ENCODE measurements at regions not wholly inside any gene's neighbourhood (a gene's known extent, or its start where the extent isn't known, plus 50 kb on each side); places are given as distances from the start of the nearest gene placed in this dataset.
"Not testable (repeated sequence)": the region's sequence is repeated elsewhere in the genome, so short reads cannot be mapped to it uniquely, and the experiment has no call there.

- DNase-seq (ENCODE audit: low read depth): no peak
These were observed 900.4 kb upstream of the ARRDC3 start for GRCh38 chr5:92283521-92283920.

DNA sequence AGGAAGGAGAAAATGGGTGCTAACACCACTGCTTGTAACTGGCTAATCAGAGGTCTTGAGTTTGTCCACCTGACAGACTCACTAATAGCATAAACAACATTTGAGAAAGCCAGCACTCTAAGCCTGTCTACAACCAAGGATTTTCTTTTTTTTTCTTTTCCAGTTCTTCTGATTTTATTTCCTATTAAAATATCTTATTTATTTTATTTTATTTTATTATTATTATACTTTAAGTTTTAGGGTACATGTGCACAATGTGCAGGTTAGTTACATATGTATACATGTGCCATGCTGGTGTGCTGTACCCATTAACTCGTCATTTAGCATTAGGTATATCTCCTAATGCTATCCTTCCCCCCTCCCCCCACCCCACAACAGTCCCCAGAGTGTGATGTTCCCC lies 888.6 kb upstream of the ARRDC3 start:
- not testable (repeated sequence) for DNase-seq (ENCODE audit: low read depth)

DNA sequence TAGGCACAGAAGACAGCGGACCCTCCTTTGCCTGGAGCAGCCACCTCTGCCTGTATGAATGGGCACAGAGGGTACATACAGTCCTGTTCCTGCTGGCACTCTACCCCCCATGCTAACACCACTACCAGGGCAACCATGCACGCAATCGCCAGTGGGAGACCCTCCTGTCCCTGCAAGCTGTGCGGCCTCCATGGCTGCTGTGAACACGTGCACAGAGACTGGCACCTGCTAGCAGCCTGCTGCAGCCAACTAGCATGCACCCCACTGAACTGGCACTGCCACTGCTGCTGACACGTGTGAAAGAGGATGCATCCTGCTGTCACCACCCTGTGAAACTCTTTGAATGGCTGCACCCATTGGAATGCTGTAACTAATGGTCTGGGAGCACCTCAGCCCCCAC lies 885.2 kb upstream of the ARRDC3 start:
- no peak for DNase-seq (ENCODE audit: low read depth)

- DNase-seq (ENCODE audit: low read depth): no peak
These were observed 884.7 kb upstream of the ARRDC3 start for GRCh38 chr5:92267830-92268229.

DNA sequence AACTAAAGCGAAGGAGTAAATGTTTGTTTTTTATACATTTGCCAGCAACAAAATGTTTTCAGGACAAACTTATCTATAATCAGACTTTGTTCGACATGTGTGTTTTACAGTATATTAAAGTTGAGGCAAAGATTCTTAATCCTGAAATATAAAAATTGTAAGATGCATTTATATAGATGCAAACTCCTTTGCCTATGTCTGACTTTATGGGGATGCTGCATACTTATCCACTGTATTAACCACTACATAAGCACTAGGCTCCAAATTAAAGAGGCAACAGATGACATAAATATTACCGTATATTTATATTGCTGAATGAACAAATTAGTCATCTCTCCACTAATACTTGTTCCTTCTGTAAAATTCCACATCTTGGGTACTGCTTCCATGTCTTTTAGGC lies 882.7 kb upstream of the ARRDC3 start:
- DNase-seq (ENCODE audit: low read depth): no peak

DNA sequence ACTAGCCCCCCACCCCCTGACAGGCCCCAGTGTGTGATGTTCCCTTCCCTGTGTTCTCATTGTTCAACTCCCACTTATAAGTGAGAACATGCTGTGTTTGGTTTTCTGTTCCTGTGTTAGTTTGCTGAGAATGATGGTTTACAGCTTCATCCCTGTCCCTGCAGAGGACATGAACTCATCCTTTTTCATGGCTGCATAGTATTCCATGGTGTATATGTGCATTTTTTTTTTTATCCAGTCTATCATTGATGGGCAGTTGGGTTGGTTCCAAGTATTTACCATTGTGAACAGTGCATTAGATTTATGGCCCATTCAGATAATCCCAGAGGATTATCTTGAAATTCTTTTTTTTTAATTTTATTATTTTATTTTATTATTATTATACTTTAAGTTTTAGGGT lies 872.5 kb upstream of the ARRDC3 start:
- DNase-seq (ENCODE audit: low read depth): not testable (repeated sequence)

DNA sequence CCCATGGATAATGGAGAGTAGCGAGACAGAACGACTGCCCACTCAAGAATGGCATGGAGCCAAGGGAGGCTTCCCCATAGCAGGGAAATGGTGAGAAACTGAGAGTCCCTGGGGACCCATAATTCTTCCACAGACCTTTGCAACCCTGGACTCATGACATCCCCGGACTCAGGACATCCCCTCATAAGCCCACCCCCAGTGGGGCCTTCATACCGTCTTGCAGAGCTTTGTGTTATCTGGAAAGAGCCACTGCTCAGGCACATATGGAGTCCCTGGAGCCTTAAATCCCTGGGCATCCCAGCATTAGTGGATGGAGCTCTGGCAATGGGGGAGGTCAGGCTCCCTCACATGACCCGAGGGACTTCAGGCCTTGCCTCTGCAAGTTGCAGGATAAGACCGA lies 865.4 kb upstream of the ARRDC3 start:
- DNase-seq (ENCODE audit: low read depth): no peak

GRCh38 chr5:92242170-92242569 lies 859.1 kb upstream of the ARRDC3 start:
- DNase-seq (ENCODE audit: low read depth): no peak

GRCh38 chr5:92237896-92238295 lies 854.8 kb upstream of the ARRDC3 start:
- DNase-seq (ENCODE audit: low read depth): no peak

DNA sequence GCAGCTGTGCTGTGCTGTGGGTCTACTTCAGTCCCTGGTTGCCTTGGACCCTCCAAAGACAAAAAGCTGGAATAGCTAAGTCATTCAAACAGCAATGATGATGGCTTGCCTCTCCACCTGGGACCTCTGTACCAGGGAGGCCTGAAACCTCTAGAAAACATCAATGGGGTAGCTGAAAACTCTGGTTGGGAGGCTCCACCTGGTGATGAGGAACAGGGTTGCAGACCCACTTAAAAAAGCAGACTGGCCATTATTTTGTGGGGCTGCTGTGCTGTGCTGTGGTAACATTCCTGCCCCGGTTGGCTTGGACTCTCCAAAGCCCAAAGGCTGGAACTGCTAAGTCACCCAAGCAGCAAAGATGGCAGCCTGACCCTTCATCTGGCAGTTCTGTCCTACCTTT lies 839.3 kb upstream of the ARRDC3 start:
- DNase-seq (ENCODE audit: low read depth): no peak

- DNase-seq (ENCODE audit: low read depth): not testable (repeated sequence)
These were observed 833.7 kb upstream of the ARRDC3 start for GRCh38 chr5:92216852-92217251.

GRCh38 chr5:92215116-92215515 lies 832.0 kb upstream of the ARRDC3 start:
- no peak for DNase-seq (ENCODE audit: low read depth)

DNA sequence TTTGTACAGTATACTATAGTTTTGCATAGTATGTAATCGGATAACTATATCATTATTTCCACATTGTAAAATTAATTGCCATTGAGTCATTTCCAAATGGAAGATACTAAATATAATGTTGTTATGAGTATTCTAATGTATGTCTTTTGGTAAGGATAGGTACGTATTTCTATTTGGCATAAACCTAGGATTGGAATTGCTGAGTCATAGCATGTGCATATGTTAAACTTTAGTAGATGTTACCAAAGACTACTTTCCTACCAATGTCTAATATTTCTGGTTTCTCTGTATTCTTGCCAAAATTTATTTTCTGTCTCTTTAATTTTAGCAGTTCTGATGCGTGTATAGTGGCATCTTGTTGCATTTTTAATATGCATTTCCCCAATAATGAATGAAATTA lies 825.1 kb upstream of the ARRDC3 start:
- DNase-seq (ENCODE audit: low read depth): no peak

GRCh38 chr5:92207151-92207550 lies 824.0 kb upstream of the ARRDC3 start:
- DNase-seq (ENCODE audit: low read depth): no peak

DNA sequence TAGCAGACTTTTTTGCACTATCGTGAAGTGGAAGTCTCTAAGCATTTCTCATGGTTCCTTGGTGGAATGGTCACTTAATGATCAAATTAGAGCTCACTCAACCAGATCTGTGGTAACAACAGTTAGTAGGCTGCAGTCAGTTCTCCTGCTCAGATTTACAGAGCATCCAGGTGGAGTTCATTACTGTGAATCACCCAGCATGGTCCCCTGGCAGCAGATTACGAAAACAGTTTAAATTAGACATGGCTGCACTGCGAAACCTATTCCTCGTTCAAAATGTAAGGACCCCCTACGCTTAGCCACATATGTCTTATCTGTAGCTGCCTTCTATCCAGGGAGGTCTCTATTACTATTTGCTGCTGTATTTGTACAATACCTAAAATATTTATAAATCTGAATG lies 823.6 kb upstream of the ARRDC3 start:
- no peak for DNase-seq (ENCODE audit: low read depth)

DNA sequence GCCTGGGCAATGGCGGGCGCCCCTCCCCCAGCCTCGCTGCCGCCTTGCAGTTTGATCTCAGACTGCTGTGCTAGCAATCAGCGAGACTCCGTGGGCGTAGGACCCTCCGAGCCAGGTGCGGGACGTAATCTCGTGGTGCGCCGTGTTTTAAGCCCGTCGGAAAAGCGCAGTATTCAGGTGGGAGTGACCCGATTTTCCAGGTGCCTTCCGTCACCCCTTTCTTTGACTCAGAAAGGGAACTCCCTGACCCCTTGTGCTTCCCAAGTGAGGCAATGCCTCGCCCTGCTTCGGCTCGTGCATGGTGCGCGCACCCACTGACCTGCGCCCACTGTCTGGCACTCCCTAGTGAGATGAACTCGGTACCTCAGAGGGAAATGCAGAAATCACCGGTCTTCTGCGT lies 815.9 kb upstream of the ARRDC3 start:
- not testable (repeated sequence) for DNase-seq (ENCODE audit: low read depth)

DNA sequence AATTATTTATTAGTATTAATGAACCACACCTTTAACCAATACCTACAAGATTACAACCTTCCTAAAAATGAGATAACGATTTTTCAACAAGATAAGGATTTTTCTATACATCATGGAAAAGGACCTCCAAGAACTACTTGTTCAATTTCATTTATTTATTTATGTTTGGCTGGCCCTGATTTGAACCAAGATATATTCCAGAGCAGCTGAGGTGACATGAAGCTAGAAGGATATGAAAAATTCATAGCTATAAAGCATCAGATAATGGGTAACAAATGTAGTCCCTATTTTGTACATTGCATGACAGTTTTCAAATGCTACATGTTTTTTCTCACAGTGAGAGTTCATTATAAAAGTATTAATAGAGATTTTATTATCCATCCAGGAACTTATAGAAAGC lies 798.5 kb upstream of the ARRDC3 start:
- no peak for DNase-seq (ENCODE audit: low read depth)

GRCh38 chr5:92180391-92180790 lies 797.3 kb upstream of the ARRDC3 start:
- no peak for DNase-seq (ENCODE audit: low read depth)

GRCh38 chr5:92179651-92180050 lies 796.5 kb upstream of the ARRDC3 start:
- no peak for DNase-seq (ENCODE audit: low read depth)

DNA sequence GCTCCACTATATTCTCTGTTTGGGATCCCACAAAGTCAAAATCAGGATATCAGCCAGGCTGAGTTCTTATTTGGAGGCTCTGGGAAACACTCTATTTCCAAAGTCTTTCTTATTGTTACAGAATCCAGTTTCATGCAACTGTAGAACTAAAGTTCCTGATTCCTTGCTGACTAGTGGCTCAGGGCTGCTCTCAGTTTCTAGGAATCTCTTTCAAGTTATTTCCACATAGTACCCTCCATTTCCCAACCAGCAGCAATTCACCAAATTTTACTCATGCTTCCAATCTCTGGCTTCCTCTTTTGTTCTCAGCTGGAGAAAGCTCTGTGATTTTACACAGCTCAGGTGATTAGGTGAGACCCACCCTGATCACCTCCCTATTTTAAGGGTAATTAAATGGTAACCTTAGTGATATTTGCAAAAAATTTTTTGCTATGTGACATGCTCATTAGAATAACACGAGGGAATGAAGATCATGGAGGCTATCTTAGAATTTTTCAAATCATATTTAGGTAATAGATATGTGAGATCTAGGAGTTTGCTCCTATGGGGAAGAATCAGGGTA lies 794.9 kb upstream of the ARRDC3 start:
- DNase-seq (ENCODE audit: low read depth): no peak

- no peak for DNase-seq (ENCODE audit: low read depth)
These were observed 780.8 kb upstream of the ARRDC3 start for GRCh38 chr5:92163906-92164305.

- no peak for DNase-seq (ENCODE audit: low read depth)
These were observed 764.7 kb upstream of the ARRDC3 start for GRCh38 chr5:92147798-92148197.

DNA sequence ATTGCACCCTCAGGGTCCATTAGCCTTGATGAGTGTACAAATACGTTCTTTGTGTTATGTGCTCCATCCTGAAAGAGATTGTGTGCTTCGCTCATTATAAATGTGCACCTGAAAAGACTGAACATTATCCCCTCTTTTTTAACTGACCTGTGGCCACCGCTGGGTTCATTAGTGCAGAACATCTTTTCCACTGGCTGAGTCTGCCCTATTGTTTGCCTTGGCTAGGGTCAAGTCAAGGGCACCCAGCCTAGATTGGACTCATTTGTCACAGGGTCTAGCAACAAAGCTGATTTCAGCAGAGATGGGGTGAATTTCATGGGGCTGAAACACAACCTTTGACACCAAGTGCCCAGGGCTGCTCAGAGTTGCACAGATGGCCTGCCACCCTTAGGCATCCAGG lies 764.1 kb upstream of the ARRDC3 start:
- DNase-seq (ENCODE audit: low read depth): no peak

DNA sequence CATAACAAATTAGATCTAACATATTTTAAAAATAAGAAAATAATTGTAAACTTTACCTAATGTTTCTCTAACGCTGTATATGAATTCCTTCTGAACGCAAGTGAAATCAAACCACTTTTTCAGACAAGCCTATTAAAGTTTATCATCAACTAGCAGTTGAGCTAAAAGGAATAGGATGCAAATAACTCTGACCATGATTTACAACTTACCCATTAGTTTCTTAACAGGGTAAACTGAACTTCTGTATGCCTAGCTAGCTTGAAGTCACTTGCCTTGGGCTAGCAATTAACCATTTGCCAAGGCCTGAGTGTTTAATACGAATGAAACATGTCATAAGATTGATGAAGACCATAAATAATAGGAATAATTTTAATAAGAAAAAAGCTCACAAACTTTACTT lies 762.7 kb upstream of the ARRDC3 start:
- DNase-seq (ENCODE audit: low read depth): no peak

DNA sequence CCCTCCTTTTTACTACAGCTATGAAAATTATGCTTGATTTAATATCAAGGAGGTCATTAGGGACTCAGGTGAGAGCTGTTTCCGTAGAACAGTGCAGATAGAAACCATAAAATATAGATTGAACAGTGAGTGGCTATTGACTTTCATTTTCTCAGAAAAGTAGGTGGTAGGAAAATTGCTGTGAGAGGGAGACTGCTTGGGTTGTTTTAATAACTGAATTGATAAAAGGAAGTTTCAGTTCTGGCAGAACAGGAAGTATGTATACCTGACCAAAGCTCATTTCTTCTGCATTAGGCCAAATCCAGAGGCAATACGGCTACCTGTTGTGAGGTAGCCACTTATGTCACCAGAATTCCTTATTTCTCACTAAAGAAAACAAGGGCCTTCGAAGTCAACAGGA lies 761.7 kb upstream of the ARRDC3 start:
- no peak for DNase-seq (ENCODE audit: low read depth)
